HG02885 (cell line): ENCODE measurements at regions not wholly inside any gene's neighbourhood (a gene's known extent, or its start where the extent isn't known, plus 50 kb on each side); places are given as distances from the start of the nearest gene placed in this dataset.

Source experiments
- ATAC-seq: cut with Tn5 transposase; IDR thresholded peaks from one replicate; pipeline ENCODE4 v1.9.1; 2021; ENCODE audit warnings: mild to moderate bottlenecking; ENCODE audit not compliant: unreplicated experiment, poor library complexity

- ATAC-seq, result no peak
Observed at GRCh38 chr16:7185689-7186088, 147.0 kb upstream of the RBFOX1 start.

GRCh38 chr16:7185165-7185564, 147.5 kb upstream of the RBFOX1 start:
- no peak for ATAC-seq

- ATAC-seq, result no peak
Observed at GRCh38 chr16:7183768-7184167, 148.9 kb upstream of the RBFOX1 start.

GRCh38 chr16:7182510-7183109, 150.0 kb upstream of the RBFOX1 start:
- no peak for ATAC-seq

GRCh38 chr16:7177875-7178274, 154.8 kb upstream of the RBFOX1 start:
- ATAC-seq, result no peak

- ATAC-seq, result no peak
Observed at GRCh38 chr16:7171151-7171550, 161.5 kb upstream of the RBFOX1 start.

GRCh38 chr16:7167626-7168025, 165.0 kb upstream of the RBFOX1 start:
- no peak for ATAC-seq

- ATAC-seq, result no peak
Observed at GRCh38 chr16:7161891-7162290, 170.8 kb upstream of the RBFOX1 start.

- no peak for ATAC-seq
Observed at GRCh38 chr16:7160093-7160492, 172.6 kb upstream of the RBFOX1 start.

- ATAC-seq, result no peak
Observed at GRCh38 chr16:7158481-7158880, 174.2 kb upstream of the RBFOX1 start.

GRCh38 chr16:7150230-7150629, 182.4 kb upstream of the RBFOX1 start:
- ATAC-seq, result no peak

GRCh38 chr16:7148606-7149005, 184.0 kb upstream of the RBFOX1 start:
- no peak for ATAC-seq

GRCh38 chr16:7140899-7141298, 191.7 kb upstream of the RBFOX1 start:
- ATAC-seq, result no peak

GRCh38 chr16:7137560-7138330, 194.9 kb upstream of the RBFOX1 start:
- no peak for ATAC-seq

GRCh38 chr16:7132465-7132864, 200.2 kb upstream of the RBFOX1 start:
- ATAC-seq, result no peak

GRCh38 chr16:7124701-7125100, 207.9 kb upstream of the RBFOX1 start:
- ATAC-seq, result no peak

- ATAC-seq, result no peak
Observed at GRCh38 chr16:7124242-7124641, 208.4 kb upstream of the RBFOX1 start.

GRCh38 chr16:7116734-7117133, 215.9 kb upstream of the RBFOX1 start:
- no peak for ATAC-seq

- no peak for ATAC-seq
Observed at GRCh38 chr16:7115898-7116297, 216.7 kb upstream of the RBFOX1 start.

- ATAC-seq, result no peak
Observed at GRCh38 chr16:7113949-7114348, 218.7 kb upstream of the RBFOX1 start.

GRCh38 chr16:7113395-7113794, 219.2 kb upstream of the RBFOX1 start:
- no peak for ATAC-seq

GRCh38 chr16:7111265-7111664, 221.4 kb upstream of the RBFOX1 start:
- ATAC-seq, result no peak
